ENCODE measurements at regions not wholly inside any gene's neighbourhood (a gene's known extent, or its start where the extent isn't known, plus 50 kb on each side); places are given as distances from the start of the nearest gene placed in this dataset.

DNA sequence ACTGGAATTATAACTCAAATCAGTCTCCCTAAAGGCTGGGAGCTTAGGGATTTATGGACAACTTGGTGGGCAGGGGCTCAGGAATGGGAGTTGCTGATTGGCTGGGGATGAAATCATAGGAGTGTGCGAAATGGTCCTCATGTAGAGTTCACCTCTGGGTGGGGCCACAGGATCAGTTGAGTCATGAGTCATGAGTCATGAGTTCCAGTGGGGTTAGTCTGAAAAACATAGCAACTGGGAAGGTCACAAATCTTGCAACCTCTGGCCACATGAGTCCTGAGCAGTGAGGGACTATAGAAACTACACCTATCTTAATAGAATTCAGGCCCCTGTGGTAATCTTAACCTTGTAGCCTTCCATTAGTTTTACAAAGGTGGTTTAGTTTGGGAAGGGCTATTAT, 383.3 kb downstream of the RBM43 start:
- TF ChIP-seq, protein P1, sequence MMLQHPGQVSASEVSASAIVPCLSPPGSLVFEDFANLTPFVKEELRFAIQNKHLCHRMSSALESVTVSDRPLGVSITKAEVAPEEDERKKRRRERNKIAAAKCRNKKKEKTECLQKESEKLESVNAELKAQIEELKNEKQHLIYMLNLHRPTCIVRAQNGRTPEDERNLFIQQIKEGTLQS (CRISPR knock-in tag; conservative IDR thresholded peaks at IDR 0.05) = no peak
- TF ChIP-seq, protein P2, sequence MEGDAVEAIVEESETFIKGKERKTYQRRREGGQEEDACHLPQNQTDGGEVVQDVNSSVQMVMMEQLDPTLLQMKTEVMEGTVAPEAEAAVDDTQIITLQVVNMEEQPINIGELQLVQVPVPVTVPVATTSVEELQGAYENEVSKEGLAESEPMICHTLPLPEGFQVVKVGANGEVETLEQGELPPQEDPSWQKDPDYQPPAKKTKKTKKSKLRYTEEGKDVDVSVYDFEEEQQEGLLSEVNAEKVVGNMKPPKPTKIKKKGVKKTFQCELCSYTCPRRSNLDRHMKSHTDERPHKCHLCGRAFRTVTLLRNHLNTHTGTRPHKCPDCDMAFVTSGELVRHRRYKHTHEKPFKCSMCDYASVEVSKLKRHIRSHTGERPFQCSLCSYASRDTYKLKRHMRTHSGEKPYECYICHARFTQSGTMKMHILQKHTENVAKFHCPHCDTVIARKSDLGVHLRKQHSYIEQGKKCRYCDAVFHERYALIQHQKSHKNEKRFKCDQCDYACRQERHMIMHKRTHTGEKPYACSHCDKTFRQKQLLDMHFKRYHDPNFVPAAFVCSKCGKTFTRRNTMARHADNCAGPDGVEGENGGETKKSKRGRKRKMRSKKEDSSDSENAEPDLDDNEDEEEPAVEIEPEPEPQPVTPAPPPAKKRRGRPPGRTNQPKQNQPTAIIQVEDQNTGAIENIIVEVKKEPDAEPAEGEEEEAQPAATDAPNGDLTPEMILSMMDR (IDR thresholded peaks at IDR 0.05) = no peak
- TF ChIP-seq IRF2 (CRISPR knock-in tag; IDR thresholded peaks at IDR 0.05; ENCODE audit: borderline replicate concordance, low read depth) (no peak), USF2 (CRISPR knock-in tag; IDR thresholded peaks at IDR 0.05) (no peak)

All from WTC11 (cell line).